HCT116 (cell line): ENCODE measurements at regions not wholly inside any gene's neighbourhood (a gene's known extent, or its start where the extent isn't known, plus 50 kb on each side); places are given as distances from the start of the nearest gene placed in this dataset.

ENCODE experiments used
- ATAC-seq: fragments of 200-7000 bp; cut with Tn5 transposase; 2 replicates; pipeline ENCODE4 v1.9.1; 2020; ENCODE audit warnings: mild to moderate bottlenecking, moderate library complexity
- BruUV-seq: library from RNA; stranded (reverse); fragments of 400-500 nt; replicated peaks from 2 replicates; lab custom pipeline; 2021; lab: Mats Ljungman, UMichigan
- CTCF ChIA-PET: fragments of 300-600 bp; sonication (Branson Sonifier 250); formaldehyde crosslinking; loops from one replicate; lab custom pipeline; 2021; ENCODE audit warnings: antibody characterized with exemption; lab: Charles Lee
- POLR2A ChIA-PET: fragments of 300-600, 350-600 bp; sonication (Branson Sonifier 250); formaldehyde crosslinking; loops from one replicate; lab custom pipeline; 2021; ENCODE audit warnings: antibody characterized with exemption; lab: Charles Lee
- RAD21 ChIA-PET, 2 experiments: fragments of 300-600 bp; sonication (Branson Sonifier 250); formaldehyde crosslinking; loops; one replicate each; lab custom pipeline; 2023; ENCODE audit warnings: low total read pairs in 2 of 2; ENCODE audit not compliant: uncharacterized antibody in 2 of 2, unreplicated experiment in 2 of 2, low non-redundant PET in 1 of 2; lab: Charles Lee
- DNase-seq: peaks from one replicate; pipeline ENCODE4 v3.0.0-alpha.2; 2010; ENCODE audit warnings: low read depth, low spot score
- H2AFZ ChIP-seq: fragments of 200-600 bp; shearing (Covaris generic), sonication (generic); 2 replicates; pipeline ENCODE4 v1.6.1; 2017; ENCODE audit warnings: low read depth, mixed run types, mixed read lengths, antibody characterized with exemption, low read length; ENCODE audit not compliant: poor library complexity, severe bottlenecking
- H3K27ac ChIP-seq: 2 replicates; pipeline ENCODE4 v1.5.1; 2012; ENCODE audit warnings: low read depth, low read length
- H3K27me3 ChIP-seq: fragments of 200-600 bp; sonication (generic); 2 replicates; pipeline ENCODE4 v1.6.1; 2016; ENCODE audit warnings: mixed run types, low read length, mixed read lengths; ENCODE audit not compliant: insufficient read depth
- H3K36me3 ChIP-seq, 2 experiments: fragments of 200-500 bp in 1 of 2; fragments of 200-600 bp in 1 of 2; sonication (Bioruptor generic) in 1 of 2; sonication (generic) in 1 of 2; 2 replicates each; pipeline versions ENCODE4 v1.5.1 to v1.6.1; 2014 to 2016; ENCODE audit warnings: low read length in 2 of 2, inconsistent platforms in 1 of 2, mixed read lengths in 1 of 2, mixed run types in 1 of 2; ENCODE audit not compliant: insufficient read depth in 2 of 2, control insufficient read depth in 1 of 2
- H3K4me1 ChIP-seq, 2 experiments: fragments of 200-600 bp in 1 of 2; sonication (generic) in 1 of 2; 2 replicates each; pipeline versions ENCODE4 v1.5.1 to v1.6.1; 2012 to 2017; ENCODE audit warnings: low read length in 2 of 2, inconsistent platforms in 1 of 2, mild to moderate bottlenecking in 1 of 2, mixed read lengths in 1 of 2, mixed run types in 1 of 2, moderate library complexity in 1 of 2; ENCODE audit not compliant: insufficient read depth in 2 of 2, control insufficient read depth in 1 of 2
- H3K4me2 ChIP-seq: fragments of 200-600 bp; sonication (generic); 2 replicates; pipeline ENCODE4 v1.6.1; 2017; ENCODE audit warnings: mixed run types, low read length, mixed read lengths
- H3K4me3 ChIP-seq, 2 experiments: fragments of 200-600 bp in 1 of 2; sonication (generic) in 1 of 2; replicated peaks in 1 of 2; 2 replicates each; pipeline ENCODE4 v1.5.1; 2011 to 2016; ENCODE audit warnings: low read length in 2 of 2, control low read depth in 1 of 2, low read depth in 1 of 2, mild to moderate bottlenecking in 1 of 2, mixed read lengths in 1 of 2, mixed run types in 1 of 2
- H3K79me2 ChIP-seq: fragments of 200-600 bp; sonication (generic); 2 replicates; pipeline ENCODE4 v1.6.1; 2017; ENCODE audit warnings: mild to moderate bottlenecking, mixed run types, low read length, moderate library complexity, mixed read lengths; ENCODE audit not compliant: insufficient read depth
- H3K9ac ChIP-seq: fragments of 200-600 bp; sonication (generic); 2 replicates; pipeline ENCODE4 v1.6.1; 2016; ENCODE audit warnings: low read length, mixed read lengths
- H3K9me2 ChIP-seq: fragments of 200-600 bp; sonication (generic), shearing (Covaris generic); 2 replicates; pipeline ENCODE4 v1.6.1; 2017; ENCODE audit warnings: mixed run types, mild to moderate bottlenecking, moderate library complexity; ENCODE audit not compliant: insufficient read depth
- H3K9me3 ChIP-seq, 2 experiments: fragments of 200-500 bp in 1 of 2; fragments of 200-600 bp in 1 of 2; sonication (Bioruptor generic) in 1 of 2; sonication (generic) in 1 of 2; 2 replicates each; pipeline ENCODE4 v1.6.1; 2014 to 2017; ENCODE audit warnings: low read length in 2 of 2, mixed read lengths in 2 of 2, inconsistent platforms in 1 of 2, low read depth in 1 of 2, mild to moderate bottlenecking in 1 of 2, mixed run types in 1 of 2, moderate library complexity in 1 of 2; ENCODE audit not compliant: control insufficient read depth in 1 of 2, insufficient read depth in 1 of 2
- H4K20me1 ChIP-seq: fragments of 200-600 bp; sonication (generic), shearing (Covaris generic); 2 replicates; pipeline ENCODE4 v1.6.1; 2017; ENCODE audit warnings: mixed run types, mild to moderate bottlenecking, moderate library complexity; ENCODE audit not compliant: insufficient read depth
- CEBPB ChIP-seq: IDR thresholded peaks from 2 replicates; pipeline ENCODE4 v1.6.1; 2012; ENCODE audit warnings: low read depth
- ELF1 ChIP-seq: IDR thresholded peaks from 2 replicates; pipeline ENCODE4 v1.6.1; 2012; ENCODE audit warnings: low read depth, borderline replicate concordance
- EZH2phosphoT487 ChIP-seq: fragments of 200-600 bp; IDR thresholded peaks from 2 replicates; pipeline ENCODE4 v1.6.1; 2018; ENCODE audit warnings: antibody characterized with exemption, borderline replicate concordance
- FOSL1 ChIP-seq: IDR thresholded peaks from 2 replicates; pipeline ENCODE4 v1.6.1; 2012; ENCODE audit warnings: low read depth
- POLR2A ChIP-seq: IDR thresholded peaks from 2 replicates; pipeline ENCODE4 v1.7.0; 2011; ENCODE audit warnings: borderline replicate concordance; ENCODE audit not compliant: insufficient read depth, insufficient read length; ENCODE audit errors: extremely low read depth
- RAD21 ChIP-seq: IDR thresholded peaks from 2 replicates; pipeline ENCODE4 v1.6.1; 2012; ENCODE audit warnings: low read depth, mild to moderate bottlenecking
- TCF7L2 ChIP-seq: IDR thresholded peaks from 2 replicates; pipeline ENCODE4 v1.7.0; 2011; ENCODE audit warnings: borderline replicate concordance, inconsistent platforms; ENCODE audit not compliant: insufficient read depth, insufficient read length; ENCODE audit errors: extremely low read depth
- YY1 ChIP-seq: IDR thresholded peaks from 2 replicates; pipeline ENCODE4 v1.6.1; 2011; ENCODE audit warnings: low read length, low read depth, moderate library complexity, mild to moderate bottlenecking; ENCODE audit not compliant: insufficient replicate concordance; ENCODE audit errors: extremely low read depth
- ZNF274 ChIP-seq: fragments of 200-500 bp; sonication (Bioruptor generic); IDR thresholded peaks from 2 replicates; pipeline ENCODE4 v1.6.1; 2014; ENCODE audit warnings: mild to moderate bottlenecking, low read depth, low read length, inconsistent platforms
- intact Hi-C: fragments of 100-400 bp; cut with micrococcal nuclease; formaldehyde crosslinking; loops from 2 replicates; pipeline ENCODE4 v1.10.0; 2022
- TF ChIP-seq, protein P1 (sequence below): IDR thresholded peaks from 2 replicates; pipeline ENCODE4 v1.6.1; 2012; ENCODE audit warnings: low read depth
- TF ChIP-seq, protein P2 (sequence below): IDR thresholded peaks from 2 replicates; pipeline ENCODE4 v1.6.1; 2012
- TF ChIP-seq, protein P3 (sequence below), 3 experiments: fragments of 200-600 bp in 1 of 3; sonication (generic) in 1 of 3; IDR thresholded peaks in 2 of 3; conservative IDR thresholded peaks in 1 of 3; 2 replicates each; pipeline ENCODE4 v1.5.1; 2012 to 2017; ENCODE audit warnings: low read depth in 2 of 3, low read length in 2 of 3, antibody characterized with exemption in 1 of 3, borderline replicate concordance in 1 of 3, control low read depth in 1 of 3, mild to moderate bottlenecking in 1 of 3, mixed read lengths in 1 of 3, mixed run types in 1 of 3, moderate library complexity in 1 of 3; ENCODE audit not compliant: insufficient read depth in 1 of 3

DNA sequence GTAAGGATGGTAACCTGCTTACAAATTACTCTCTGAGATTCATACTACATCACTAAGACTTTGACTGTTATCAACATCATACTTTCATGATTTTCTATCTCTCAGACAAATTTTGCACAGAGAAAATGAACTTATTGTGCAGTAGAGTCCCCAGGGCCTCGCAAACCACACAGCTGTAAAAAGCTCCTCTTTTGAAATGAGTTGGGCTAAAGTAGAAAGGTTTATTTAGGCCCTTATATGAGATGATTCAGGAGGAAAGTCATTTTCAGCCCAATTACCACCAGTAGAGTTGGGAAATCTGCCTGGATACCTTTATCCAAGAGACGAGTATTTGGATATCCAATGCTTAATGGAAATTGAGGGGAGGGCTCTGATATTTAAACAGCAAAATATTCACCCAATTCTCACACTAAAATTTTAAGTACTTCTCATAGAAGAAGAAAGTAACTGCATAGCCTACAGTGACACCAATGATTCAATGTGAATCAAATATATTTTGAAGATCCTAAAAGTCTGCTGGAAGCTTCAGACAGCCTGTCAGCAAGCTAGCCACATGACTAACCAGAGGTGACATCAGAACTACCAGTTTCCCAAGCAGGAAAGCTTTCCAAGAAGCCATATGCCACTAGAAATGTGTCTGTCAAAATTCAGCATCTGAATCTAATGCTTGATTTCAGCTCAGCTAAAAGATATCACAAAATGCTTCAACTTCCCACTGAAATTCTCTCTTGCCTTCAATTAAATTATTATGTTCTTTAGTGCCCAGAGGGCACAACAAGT lies 190.1 kb upstream of the SYT1 start:
- Histone ChIP-seq H3K27me3 (no peaks in the 10 kb centered on the region), H3K27ac (no peak overlapping the region), H4K20me1 (no peaks in the 10 kb centered on the region), H3K36me3 (no peaks in the 10 kb centered on the region), H3K9me2 (no peaks in the 10 kb centered on the region), H3K9ac (no peak overlapping the region), H3K4me2 (no peak overlapping the region)
- ATAC-seq = no peak
- POLR2A ChIA-PET = interaction anchor here (1.1 kb wide), 1 partner anchor 12 kb away, joined by 4 read pairs; no protein-coding TSS in a partner anchor
- TF ChIP-seq YY1 (no peak), FOSL1 (no peak), ELF1 (no peak), ZNF274 (no peak), CEBPB (no peak), EZH2phosphoT487 (no peak), RAD21 (no peak), TCF7L2 (no peak), POLR2A (no peak)
- TF ChIP-seq, protein P1, sequence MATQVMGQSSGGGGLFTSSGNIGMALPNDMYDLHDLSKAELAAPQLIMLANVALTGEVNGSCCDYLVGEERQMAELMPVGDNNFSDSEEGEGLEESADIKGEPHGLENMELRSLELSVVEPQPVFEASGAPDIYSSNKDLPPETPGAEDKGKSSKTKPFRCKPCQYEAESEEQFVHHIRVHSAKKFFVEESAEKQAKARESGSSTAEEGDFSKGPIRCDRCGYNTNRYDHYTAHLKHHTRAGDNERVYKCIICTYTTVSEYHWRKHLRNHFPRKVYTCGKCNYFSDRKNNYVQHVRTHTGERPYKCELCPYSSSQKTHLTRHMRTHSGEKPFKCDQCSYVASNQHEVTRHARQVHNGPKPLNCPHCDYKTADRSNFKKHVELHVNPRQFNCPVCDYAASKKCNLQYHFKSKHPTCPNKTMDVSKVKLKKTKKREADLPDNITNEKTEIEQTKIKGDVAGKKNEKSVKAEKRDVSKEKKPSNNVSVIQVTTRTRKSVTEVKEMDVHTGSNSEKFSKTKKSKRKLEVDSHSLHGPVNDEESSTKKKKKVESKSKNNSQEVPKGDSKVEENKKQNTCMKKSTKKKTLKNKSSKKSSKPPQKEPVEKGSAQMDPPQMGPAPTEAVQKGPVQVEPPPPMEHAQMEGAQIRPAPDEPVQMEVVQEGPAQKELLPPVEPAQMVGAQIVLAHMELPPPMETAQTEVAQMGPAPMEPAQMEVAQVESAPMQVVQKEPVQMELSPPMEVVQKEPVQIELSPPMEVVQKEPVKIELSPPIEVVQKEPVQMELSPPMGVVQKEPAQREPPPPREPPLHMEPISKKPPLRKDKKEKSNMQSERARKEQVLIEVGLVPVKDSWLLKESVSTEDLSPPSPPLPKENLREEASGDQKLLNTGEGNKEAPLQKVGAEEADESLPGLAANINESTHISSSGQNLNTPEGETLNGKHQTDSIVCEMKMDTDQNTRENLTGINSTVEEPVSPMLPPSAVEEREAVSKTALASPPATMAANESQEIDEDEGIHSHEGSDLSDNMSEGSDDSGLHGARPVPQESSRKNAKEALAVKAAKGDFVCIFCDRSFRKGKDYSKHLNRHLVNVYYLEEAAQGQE = no peak
- TF ChIP-seq, protein P2, sequence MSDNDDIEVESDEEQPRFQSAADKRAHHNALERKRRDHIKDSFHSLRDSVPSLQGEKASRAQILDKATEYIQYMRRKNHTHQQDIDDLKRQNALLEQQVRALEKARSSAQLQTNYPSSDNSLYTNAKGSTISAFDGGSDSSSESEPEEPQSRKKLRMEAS = no peak
- TF ChIP-seq, protein P3, sequence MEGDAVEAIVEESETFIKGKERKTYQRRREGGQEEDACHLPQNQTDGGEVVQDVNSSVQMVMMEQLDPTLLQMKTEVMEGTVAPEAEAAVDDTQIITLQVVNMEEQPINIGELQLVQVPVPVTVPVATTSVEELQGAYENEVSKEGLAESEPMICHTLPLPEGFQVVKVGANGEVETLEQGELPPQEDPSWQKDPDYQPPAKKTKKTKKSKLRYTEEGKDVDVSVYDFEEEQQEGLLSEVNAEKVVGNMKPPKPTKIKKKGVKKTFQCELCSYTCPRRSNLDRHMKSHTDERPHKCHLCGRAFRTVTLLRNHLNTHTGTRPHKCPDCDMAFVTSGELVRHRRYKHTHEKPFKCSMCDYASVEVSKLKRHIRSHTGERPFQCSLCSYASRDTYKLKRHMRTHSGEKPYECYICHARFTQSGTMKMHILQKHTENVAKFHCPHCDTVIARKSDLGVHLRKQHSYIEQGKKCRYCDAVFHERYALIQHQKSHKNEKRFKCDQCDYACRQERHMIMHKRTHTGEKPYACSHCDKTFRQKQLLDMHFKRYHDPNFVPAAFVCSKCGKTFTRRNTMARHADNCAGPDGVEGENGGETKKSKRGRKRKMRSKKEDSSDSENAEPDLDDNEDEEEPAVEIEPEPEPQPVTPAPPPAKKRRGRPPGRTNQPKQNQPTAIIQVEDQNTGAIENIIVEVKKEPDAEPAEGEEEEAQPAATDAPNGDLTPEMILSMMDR (IDR thresholded peaks at IDR 0.05 in 2 of 3, conservative IDR thresholded peaks at IDR 0.05 in 1 of 3; ENCODE audit: borderline replicate concordance in 1 of 3, insufficient read depth in 1 of 3, low read depth in 2 of 3, low read length in 2 of 3) = no peak
- TF ChIP-seq, all 23 proteins: peak for 0
- ChIA-PET RAD21 (interaction anchor here in 1 of 2 experiments (0.7 kb wide), 1 partner anchor 488 kb away, joined by 4 read pairs; no protein-coding TSS in a partner anchor), CTCF (interaction anchor here (1.8 kb wide), 1 partner anchor 10 kb away, joined by 4 read pairs; no protein-coding TSS in a partner anchor)
- no TSS peak for BruUV-seq
- intact Hi-C loops = no loop called here
- no peaks in the 10 kb centered on the region for H3K9me3 ChIP-seq
- DNase-seq = no peak
- H3K4me3 ChIP-seq = no peak overlapping the region
- peak overlapping the region; percentile 1 for H2AFZ ChIP-seq
- H3K4me1 ChIP-seq = no peaks in the 10 kb centered on the region
- H3K79me2 ChIP-seq = no peaks in the 10 kb centered on the region
